NCI-H2196 treated with DMSO at 0.1 percent for 48 hours (cell line): ENCODE measurements at regions not wholly inside any gene's neighbourhood (a gene's known extent, or its start where the extent isn't known, plus 50 kb on each side); places are given as distances from the start of the nearest gene placed in this dataset.
"Not testable (repeated sequence)": the region's sequence is repeated elsewhere in the genome, so short reads cannot be mapped to it uniquely, and the experiment has no call there.

ENCODE experiments used
- DNase-seq: peaks from one replicate; lab custom pipeline; 2025; ENCODE audit not compliant: unreplicated experiment; lab: John Stamatoyannopoulos, UW

DNA sequence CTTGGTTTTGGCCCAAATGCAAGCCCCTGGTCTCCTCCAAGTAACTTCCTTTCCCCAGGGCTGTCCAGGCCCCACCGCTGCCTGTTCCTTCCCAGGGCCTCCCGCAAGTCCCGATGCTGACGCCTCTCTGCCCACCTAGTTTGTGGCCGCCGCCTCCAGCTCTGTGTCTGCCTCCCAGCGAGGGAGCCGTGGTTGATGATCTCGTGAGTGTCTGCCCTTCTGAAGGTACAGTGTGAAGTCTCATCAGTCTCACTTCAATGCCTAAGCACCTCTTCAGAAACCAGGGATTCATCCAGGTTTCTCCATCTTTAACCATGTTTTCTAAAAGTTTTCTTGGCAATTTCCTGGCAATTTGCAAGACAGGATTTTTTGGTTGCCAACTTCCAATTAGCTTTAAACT is 127.5 kb downstream of the TMEM121 start:
- DNase-seq = not testable (repeated sequence)

DNA sequence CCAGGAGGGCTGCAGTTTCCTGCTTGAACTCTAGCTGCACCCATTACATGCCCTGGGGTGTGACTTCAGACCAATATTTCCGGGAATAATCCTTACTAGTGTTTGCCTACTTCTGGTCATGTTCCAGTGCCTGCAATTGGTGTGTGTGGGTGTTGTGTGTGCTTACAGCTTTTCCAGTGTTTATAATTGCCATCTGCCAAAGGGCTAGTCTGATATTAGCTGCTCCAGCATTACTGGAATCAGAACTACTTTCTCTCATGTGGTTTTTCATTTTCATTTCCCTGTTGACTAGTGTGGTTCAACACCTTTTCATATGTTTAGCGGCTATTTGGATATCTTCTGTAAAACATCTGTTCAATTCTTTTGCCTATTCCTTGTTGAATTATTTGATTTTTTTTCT is 132.9 kb downstream of the TMEM121 start:
- DNase-seq = not testable (repeated sequence)

DNA sequence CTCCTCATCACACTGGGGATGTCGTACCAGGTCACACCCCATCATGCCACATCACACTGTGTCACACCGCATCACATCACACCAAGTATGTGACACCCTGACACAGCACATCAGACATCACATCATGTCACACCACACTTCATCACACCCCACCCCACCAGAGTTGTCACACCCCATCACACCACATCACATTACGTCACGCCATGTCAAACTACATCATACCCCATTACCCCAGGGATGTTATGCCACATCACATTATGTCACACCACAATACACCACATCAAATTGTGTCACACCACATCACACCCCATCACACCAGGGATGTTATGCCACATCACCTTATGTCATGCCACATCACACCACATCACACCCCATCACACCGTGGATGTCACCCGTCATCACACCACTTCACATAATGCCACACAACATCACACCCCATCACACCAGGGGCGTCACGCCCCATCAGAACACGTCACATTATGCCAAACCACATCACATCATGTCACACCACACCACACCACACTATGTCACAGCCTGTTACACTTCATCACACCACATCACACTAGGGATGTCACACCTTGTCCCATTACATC is 133.6 kb downstream of the TMEM121 start:
- no peak for DNase-seq

DNA sequence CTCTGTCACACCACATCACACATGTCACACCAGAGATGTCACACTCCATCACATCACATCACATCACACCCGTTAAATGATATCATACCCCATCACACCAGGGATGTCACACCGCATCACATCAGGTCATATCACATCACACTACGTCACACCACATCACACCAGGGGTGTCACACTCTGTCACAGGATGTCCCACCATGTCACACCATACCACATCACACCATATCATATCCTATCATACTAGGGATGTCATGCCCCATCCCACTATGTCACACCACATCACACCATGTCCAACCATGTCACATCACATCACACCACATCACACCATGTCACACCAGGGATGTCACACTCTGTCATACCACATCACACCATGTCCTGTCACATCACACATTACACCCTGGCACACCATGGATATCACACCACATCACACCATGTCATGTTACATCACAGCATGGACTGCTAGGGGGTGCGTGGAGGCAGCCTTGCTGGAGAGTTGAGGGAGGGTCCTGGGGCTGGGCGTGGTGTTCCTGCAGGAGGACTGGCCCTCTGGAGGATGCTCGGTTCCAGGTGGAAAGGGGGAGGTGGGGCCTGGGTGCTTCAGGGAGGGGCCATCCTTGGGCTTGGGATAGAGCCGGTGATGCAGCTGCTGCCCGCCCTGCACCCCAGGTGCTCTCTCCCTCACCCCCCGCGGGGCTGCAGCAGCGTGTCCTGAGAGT is 134.6 kb downstream of the TMEM121 start:
- DNase-seq = no peak

DNA sequence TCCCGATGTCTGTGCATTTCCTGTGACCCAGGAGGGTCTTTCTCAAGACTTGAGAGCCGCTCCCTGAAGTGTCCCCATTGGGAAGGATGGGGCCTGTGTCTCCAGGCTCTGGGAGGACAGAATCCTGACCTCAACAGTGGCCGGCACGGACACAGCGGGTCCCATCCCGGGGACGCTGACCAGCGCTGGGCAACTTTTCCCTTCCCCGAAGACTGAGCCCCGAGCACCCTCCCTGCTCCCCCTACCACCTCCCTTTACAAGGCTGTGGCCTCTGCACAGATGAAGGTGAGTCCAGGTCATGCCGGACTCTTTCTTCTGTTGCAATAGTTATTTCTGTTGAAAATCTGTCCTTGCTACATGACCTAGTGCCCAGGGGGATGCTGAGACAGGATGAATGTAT is 135.7 kb downstream of the TMEM121 start:
- DNase-seq = not testable (repeated sequence)

DNA sequence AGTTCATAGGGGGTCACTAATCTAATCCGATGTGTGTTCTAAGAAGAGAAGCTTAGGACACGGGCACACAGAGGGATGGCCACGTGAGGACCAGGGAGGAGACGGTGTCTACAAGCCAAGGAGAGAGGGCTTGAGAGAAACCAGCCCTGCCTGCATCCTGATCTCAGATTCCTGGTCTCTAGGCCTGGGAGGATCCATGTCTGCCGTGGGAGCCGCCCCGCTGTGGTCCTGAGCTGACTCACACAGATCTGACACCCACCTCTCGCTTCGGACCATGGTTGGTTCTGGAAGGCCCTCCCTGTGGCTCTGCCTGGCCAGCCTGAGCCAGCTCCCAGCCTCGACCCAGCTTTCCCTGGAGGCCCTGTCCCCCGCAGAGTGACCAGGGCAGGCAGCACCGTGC is 136.2 kb downstream of the TMEM121 start:
- DNase-seq = not testable (repeated sequence)

DNA sequence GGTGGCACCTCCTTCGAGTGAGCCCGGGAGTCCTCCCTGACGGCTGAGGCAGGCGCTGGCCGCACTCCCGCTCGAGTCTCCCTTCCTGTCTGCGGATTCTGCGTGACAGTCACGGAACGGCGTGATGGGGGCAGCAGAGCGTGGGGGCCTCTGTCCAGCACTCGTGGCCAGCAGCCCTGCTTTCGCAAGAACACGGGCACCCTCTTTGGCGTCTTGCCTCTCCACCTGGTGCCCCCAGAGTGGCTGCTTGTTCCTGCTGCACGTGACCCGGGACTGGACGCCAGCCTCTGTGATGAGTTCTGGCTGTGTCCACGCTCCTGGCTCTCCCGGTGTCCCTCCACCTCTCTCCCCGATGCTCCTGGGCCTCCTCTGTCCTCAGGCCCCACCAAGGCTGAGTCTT is 136.9 kb downstream of the TMEM121 start:
- not testable (repeated sequence) for DNase-seq

DNA sequence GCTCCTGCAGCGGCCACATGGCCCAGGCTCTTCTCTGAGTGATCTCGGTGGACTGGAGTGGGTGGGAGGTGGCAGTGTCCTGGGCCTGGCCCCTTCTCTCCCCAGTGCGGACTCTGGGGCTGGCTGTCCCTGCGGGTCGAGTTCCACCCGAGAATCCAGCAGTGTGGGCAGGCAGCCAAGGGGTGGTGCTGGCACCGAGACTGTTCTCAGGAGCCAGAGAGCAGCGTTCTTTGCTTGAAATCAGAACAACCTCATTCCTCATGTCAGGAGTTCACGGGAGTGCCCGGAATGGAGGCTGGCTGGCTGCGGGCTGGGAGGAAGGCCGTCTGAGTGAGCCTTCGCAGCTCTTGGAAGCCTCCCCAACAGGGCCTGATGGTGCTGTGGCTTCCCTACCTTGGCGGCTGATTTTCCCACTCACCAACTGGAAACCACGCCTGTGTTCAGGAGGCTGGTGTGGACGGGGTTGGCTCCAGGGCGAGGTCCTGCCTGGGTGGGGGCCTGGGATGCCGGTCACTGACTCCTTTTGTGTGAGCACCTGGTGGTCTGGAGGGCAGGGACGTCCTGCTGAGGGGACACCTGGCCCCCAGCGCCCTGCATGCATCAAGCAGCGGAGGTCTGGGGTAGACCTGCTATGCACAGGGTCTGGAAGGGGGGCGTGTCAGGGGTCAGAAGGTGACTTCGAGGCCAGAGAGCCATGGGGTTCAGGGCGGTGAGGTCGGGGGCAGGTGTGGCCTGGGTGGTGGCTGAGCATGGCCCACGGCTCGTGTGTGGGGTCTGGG is 137.6 kb downstream of the TMEM121 start:
- DNase-seq = not testable (repeated sequence)

DNA sequence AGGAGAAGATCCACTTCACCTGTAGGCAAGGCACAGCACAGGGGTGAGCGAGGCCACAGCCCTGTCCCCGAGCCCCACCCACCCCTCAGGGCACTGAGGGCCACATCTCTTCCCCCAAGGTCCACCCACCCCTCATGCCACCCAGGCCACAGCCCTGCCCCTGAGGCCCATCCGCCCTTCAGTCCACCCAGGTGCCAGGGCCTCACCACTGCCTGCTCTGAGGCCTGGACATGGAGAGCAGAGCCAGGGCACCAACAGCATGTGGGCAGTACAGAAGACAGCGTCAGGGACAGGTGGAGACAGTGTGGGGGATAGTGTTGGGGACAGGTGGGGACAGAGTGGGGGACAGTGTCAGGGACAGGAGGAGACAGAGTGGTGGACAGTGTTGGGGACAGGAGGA is 138.3 kb downstream of the TMEM121 start:
- DNase-seq = no peak

DNA sequence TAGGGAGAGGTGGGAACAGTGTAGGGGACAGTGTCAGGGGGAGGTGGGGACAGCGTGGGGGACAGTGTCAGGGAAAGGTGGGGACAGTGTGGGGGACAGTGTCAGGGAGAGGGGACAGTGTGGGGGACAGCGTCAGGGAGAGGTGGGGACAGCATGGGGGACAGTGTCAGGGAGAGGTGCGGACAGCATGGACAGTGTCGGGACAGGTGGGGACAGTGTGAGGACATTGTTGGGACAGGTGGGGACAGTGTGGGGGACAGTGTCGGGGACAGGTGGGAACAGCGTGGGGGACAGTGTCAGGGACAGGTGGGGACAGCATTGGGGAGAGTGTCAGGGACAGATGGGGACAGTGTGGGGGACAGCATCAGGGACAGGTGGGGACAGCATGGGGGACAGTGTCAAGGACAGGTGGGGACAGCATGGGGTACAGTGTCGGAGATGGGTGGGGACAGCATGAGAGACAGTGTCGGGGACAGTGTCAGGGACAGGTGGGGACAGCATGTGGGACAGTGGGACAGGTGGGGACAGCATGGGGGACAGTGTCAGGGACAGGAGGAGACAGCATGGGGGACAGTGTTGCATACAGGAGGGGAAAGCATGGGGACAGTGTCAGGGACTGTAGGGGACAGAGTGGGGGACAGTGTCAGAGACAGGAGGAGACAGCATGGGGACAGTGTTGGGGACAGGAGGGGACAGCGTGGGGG is 139.0 kb downstream of the TMEM121 start:
- DNase-seq = no peak

DNA sequence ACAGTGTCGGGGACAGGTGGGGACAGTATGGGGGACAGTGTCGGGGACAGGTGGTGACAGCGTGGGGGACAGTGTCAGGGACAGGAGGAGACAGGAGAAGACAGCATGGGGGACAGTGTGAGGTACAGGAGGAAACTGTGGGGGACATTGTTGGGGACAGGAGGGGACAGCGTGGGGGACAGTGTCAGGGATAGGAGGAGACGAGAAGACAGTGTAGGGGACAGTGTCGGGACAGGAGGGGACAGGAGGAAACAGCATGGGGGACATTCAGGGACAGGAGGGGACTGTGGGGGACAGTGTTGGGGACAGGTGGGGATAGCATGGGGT is 139.5 kb downstream of the TMEM121 start:
- no peak for DNase-seq

DNA sequence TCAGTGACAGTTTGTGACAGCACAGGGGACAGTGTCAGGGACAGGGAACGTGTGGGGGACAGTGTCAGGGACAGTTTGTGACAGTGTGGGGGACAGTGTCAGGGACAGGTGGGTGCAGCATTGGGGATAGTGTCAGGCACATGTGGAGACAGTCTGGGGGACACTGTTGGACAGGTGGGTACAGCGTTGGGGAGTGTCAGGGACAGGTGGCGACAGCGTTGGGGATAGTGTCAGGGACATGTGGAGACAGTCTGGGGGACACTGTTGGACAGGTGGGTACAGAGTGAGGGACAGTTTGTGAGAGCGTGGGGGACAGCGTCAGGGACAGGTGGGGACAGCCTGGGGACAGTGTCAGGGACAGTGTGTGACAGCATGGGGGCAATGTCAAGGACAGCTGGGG is 140.0 kb downstream of the TMEM121 start:
- DNase-seq = no peak

DNA sequence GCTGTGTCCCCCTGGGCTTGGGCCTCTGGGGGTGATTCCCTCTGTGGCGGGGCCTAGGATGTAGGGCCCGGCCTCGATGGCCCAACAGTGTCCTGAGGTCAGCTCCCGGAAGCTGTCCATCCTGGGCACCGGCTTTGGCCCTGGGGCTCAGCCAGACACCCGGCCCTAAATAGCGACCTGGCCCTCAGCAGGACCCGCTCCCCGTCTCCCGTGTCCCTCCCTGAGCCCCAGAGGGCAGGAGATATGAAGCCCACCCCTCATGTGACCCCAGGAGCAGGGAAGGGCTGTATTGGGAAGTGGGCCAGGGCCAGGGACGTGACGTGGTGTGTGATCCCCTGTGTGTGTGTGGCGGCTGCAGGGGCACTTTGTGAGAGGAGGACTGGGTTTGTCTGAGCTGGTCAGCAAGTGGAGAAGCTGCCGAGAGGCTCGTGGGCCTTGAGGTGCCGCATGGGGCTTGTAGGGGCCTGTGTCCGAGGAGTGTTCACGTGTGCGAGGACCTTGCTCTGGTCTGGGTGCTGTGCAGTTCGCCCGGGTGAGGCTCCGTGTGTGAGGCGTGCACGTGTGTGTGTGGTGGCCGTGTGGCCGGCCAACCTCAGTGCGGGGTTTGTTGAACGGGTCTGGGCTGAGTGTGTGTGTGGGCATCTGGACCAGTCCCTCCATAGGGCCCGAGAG is 140.7 kb downstream of the TMEM121 start:
- DNase-seq = not testable (repeated sequence)

DNA sequence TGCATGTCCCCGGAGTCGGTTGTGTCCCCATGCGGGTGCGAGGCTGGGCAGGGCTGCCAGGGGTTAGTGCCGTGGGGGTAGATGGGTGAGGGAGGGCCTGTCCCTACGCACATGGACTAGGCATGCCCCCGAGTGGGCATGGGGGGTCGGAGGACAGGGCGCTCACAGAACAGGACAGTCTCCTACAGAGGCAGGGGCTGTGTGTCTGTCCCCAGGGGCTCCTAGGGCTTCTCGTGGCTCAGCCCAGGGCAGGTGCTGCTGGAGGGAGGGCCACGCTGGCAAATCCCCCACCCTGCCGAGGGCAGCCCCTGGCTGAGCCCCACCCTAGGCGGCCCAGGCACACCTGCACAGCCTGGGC is 141.3 kb downstream of the TMEM121 start:
- DNase-seq = not testable (repeated sequence)

DNA sequence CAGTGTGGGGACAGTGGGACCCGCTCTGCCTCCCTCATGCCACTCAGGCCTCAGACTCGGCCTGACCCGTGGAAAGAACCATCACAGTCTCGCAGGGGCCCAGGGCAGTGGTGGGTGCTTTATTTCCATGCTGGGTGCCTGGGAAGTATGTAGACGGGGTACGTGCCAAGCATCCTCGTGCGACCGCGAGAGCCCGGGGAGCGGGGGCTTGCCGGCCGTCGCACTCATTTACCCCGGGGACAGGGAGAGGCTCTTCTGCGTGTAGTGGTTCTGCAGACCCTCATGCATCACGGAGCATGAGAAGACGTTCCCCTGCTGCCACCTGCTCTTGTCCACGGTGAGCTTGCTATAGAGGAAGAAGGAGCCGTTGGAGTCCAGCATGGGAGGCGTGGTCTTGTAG is 141.6 kb downstream of the TMEM121 start:
- DNase-seq = not testable (repeated sequence)

DNA sequence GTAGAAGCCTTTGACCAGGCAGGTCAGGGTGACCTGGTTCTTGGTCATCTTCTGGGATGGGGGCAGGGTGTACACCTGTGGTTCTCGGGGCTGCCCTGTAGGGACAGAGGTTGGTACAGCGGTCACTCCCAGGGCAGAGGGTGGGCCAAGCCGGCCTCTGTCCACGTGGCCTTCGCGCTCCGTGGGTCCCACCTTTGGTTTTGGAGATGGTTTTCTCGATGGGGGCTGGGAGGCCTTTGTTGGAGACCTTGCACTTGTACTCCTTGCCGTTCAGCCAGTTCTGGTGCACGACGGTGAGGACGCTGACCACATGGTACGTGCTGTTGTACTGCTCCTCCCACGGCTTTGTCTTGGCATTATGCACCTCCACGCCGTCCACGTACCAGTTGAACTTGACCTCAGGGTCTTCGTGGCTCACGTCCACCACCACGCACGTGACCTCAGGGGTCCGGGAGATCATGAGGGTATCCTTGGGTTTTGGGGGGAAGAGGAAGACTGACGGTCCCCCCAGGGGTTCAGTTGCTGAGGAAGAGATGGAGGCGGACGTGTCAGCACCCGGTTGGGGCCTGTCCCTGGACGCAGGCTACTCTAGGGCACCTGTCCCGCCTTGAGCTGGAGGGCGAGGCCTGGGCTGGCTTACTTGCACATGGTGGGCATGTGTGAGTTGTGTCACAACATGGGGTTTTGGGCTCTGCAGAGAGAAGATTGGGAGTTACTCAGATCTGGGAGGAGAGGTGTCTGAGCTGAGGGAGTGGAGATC is 142.3 kb downstream of the TMEM121 start:
- not testable (repeated sequence) for DNase-seq

DNA sequence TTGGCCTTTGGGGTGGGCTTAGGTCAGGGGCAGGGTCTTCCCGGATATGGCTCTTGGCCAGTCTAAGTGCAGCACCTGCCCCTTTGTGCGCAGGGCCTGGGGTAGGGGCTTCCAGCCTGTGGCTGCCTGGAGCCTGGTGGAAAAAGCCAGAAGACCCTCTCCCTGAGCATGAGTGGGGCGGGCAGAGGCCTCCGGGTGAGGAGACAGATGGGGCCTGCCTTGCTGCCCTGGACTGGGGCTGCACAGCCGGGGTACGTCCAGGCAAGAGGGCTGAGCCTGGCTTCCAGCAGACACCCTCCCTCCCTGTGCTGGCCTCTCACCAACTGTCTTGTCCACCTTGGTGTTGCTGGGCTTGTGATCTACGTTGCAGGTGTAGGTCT is 142.8 kb downstream of the TMEM121 start:
- not testable (repeated sequence) for DNase-seq

DNA sequence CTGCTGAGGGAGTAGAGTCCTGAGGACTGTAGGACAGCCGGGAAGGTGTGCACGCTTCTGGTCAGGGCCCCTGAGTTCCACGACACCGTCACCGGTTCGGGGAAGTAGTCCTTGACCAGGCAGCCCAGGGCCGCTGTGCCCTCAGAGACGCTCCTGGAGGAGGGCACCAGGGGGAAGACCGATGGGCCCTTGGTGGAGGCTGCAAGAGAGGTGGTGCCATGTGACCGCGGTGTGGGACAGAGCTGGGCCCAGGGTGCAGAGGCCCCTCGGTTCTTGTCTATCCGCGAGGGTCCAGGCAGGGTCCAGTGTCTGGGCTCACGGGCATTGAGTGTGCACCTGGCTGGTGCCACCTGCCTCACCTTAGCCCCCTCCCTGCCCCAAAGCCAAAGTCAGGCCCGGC is 143.3 kb downstream of the TMEM121 start:
- not testable (repeated sequence) for DNase-seq

DNA sequence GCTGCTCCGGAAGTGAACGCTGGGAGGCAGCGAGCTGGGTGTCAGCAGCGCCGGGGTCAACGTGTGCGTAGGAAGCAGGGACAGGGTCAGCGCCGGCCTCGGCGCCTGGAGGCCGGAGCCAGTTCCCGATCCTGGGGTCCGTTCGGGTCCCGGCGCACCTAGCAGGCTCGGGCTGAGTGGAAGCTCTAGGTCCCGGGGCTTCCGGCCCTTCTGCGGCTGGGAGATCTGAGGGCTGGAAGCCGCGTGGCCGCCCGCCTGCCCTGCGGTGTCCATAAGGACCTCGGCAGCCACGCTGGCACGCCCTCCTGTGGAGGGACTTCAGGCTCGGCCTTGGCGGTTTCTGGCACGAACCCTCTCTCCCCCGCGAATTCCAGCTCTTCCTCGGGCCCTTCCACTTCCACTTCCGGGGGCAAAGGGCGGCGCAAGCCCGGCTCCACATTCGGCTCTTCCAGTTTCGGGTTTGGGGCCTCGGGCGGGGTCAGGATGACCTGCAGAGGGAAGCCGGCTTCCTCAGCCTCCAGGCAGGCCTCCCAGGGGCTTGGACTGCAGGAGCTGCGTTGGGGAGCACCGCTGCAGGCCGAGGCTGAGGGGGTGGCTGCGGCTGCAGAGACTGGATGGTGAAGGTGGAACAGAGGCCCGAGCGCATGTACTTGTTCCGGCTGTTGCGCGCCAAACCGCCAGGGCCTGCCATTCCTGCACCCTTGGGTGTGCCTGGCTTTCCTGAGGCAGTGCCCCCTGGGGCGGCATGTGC is 146.2 kb downstream of the TMEM121 start:
- DNase-seq = not testable (repeated sequence)

DNA sequence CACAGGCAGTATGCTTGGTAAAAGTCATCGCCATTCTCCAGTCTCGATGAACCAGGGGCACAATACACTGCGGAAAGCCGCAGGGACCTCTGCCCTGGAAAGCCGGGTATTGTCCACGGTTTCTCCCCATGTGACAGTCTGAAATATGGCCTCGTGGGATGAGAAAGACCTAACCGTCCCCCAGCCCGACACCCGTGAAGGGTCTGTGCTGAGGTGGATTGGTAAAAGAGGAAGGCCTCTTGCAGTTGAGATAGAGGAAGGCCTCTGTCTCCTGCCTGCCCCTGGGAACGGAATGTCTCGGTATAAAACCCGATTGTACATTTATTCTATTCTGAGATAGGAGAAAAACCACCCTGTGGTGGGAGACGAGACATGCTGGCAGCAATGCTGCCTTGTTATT is 149.1 kb downstream of the TMEM121 start:
- not testable (repeated sequence) for DNase-seq
